B cell (primary cell): ENCODE measurements at regions not wholly inside any gene's neighbourhood (a gene's known extent, or its start where the extent isn't known, plus 50 kb on each side); places are given as distances from the start of the nearest gene placed in this dataset.

Experiments
- ATAC-seq: fragments of 200-7000 bp; cut with Tn5 transposase; one replicate; pipeline ENCODE4 v1.10.0; 2021; ENCODE audit warnings: low read depth, mild to moderate bottlenecking, moderate number of reproducible peaks, moderate library complexity
- CTCF ChIA-PET: fragments of 350-600 bp; sonication (Branson Sonifier 250); formaldehyde crosslinking; loops from one replicate; lab custom pipeline; 2021; ENCODE audit warnings: antibody characterized with exemption, inconsistent platforms; lab: Charles Lee
- POLR2A ChIA-PET: fragments of 350-600 bp; sonication (Branson Sonifier 250); formaldehyde crosslinking; loops from one replicate; lab custom pipeline; 2021; ENCODE audit warnings: antibody characterized with exemption; lab: Charles Lee
- DNase-seq: peaks from one replicate; pipeline ENCODE4 v3.0.0; 2013
- H2AFZ ChIP-seq: 2 replicates; pipeline ENCODE4 v1.6.1; 2012; ENCODE audit warnings: mild to moderate bottlenecking, low read depth, low read length; ENCODE audit not compliant: insufficient read depth, poor library complexity, severe bottlenecking
- H3K27ac ChIP-seq, 2 donors: 1 replicate in 1 of 2; 2 replicates in 1 of 2; pipeline ENCODE4 v1.5.1; 2012 to 2013; ENCODE audit warnings: low read length in 2 of 2, mild to moderate bottlenecking in 2 of 2, moderate library complexity in 1 of 2
- H3K27me3 ChIP-seq, 4 experiments: fragments of 200-600 bp in 1 of 4; sonication (generic) in 1 of 4; replicated peaks in 1 of 4; 1 replicate in 2 of 4; 2 replicates in 2 of 4; pipeline versions ENCODE4 v1.6.1 to v1.7.0; 2013 to 2016; ENCODE audit warnings: low read length in 3 of 4, mild to moderate bottlenecking in 2 of 4, mixed read lengths in 1 of 4, moderate library complexity in 1 of 4; ENCODE audit not compliant: insufficient read depth in 4 of 4, control insufficient read depth in 3 of 4; ENCODE audit errors: control extremely low read depth in 1 of 4
- H3K36me3 ChIP-seq, 2 experiments: replicated peaks in 1 of 2; 1 replicate in 1 of 2; 2 replicates in 1 of 2; pipeline versions ENCODE4 v1.6.1 to v1.7.1; 2013; ENCODE audit warnings: low read length in 1 of 2; ENCODE audit not compliant: insufficient read depth in 2 of 2, control insufficient read depth in 1 of 2; ENCODE audit errors: control extremely low read depth in 1 of 2, extremely low read depth in 1 of 2
- H3K4me1 ChIP-seq, 2 donors: fragments of 200-600 bp in 1 of 2; sonication (generic) in 1 of 2; 1 replicate in 1 of 2; 2 replicates in 1 of 2; pipeline versions ENCODE4 v1.5.1 to v1.6.1; 2013 to 2017; ENCODE audit warnings: low read length in 2 of 2; ENCODE audit not compliant: control insufficient read depth in 2 of 2, insufficient read depth in 2 of 2
- H3K4me2 ChIP-seq: replicated peaks from 2 replicates; pipeline ENCODE3; 2012; ENCODE audit warnings: mild to moderate bottlenecking, low read depth, low read length; ENCODE audit not compliant: poor library complexity, severe bottlenecking
- H3K4me3 ChIP-seq, 5 experiments: fragments of 200-600 bp in 1 of 5; sonication (generic) in 1 of 5; 1 replicate in 3 of 5; 2 replicates in 2 of 5; pipeline versions ENCODE4 v1.5.1 to v1.7.0; 2011 to 2016; ENCODE audit warnings: low read length in 4 of 5, mild to moderate bottlenecking in 4 of 5, low read depth in 2 of 5, control low read depth in 1 of 5, moderate library complexity in 1 of 5; ENCODE audit not compliant: insufficient read depth in 1 of 5; ENCODE audit errors: control extremely low read depth in 1 of 5, extremely low read depth in 1 of 5
- H3K79me2 ChIP-seq: fragments of 200-600 bp; sonication (generic); one replicate; pipeline ENCODE4 v1.6.0; 2016; ENCODE audit warnings: low read length; ENCODE audit not compliant: control insufficient read depth, insufficient read depth
- H3K9ac ChIP-seq: fragments of 200-600 bp; sonication (generic); 2 replicates; pipeline ENCODE4 v1.6.1; 2017; ENCODE audit warnings: mild to moderate bottlenecking, low read length, moderate library complexity
- H3K9me3 ChIP-seq, 3 donors: one replicate each; pipeline versions ENCODE4 v1.6.1 to v1.7.1; 2013; ENCODE audit warnings: low read length in 2 of 3; ENCODE audit not compliant: control insufficient read depth in 2 of 3, insufficient read depth in 1 of 3; ENCODE audit errors: control extremely low read depth in 1 of 3
- H4K20me1 ChIP-seq: 2 replicates; pipeline ENCODE4 v1.6.0; 2012; ENCODE audit warnings: mild to moderate bottlenecking, low read length; ENCODE audit not compliant: insufficient read depth, control insufficient read depth, poor library complexity, severe bottlenecking
- H3K27ac Mint-ChIP-seq: one replicate; pipeline ENCODE4 v1.8.0; 2021; ENCODE audit warnings: mixed read lengths
- H3K27me3 Mint-ChIP-seq: one replicate; pipeline ENCODE4 v1.8.0; 2021; ENCODE audit warnings: mixed read lengths
- H3K4me1 Mint-ChIP-seq: one replicate; pipeline ENCODE4 v1.8.0; 2021; ENCODE audit warnings: mixed read lengths
- H3K4me3 Mint-ChIP-seq: one replicate; pipeline ENCODE4 v1.8.0; 2021; ENCODE audit warnings: mixed read lengths
- H3K9me3 Mint-ChIP-seq: one replicate; pipeline ENCODE4 v1.8.0; 2022; ENCODE audit warnings: mixed read lengths; ENCODE audit not compliant: insufficient read depth
- CTCF ChIP-seq: fragments of 200-600 bp; IDR thresholded peaks from one replicate; pipeline ENCODE4 v1.8.0; 2022; ENCODE audit warnings: antibody characterized with exemption, mild to moderate bottlenecking
- EZH2 ChIP-seq: IDR thresholded peaks from 2 replicates; pipeline ENCODE4 v1.6.1; 2012; ENCODE audit warnings: borderline replicate concordance, low read depth, mild to moderate bottlenecking, moderate library complexity, low read length; ENCODE audit not compliant: insufficient read depth, poor library complexity, severe bottlenecking
- WGBS: methylation state at CpG from one replicate; pipeline ENCODE4 v1.1.5; 2013; ENCODE audit warnings: missing lambda C conversion rate; ENCODE audit not compliant: insufficient coverage; 5-methylcytosine and 5-hydroxymethylcytosine counted together
- intact Hi-C: fragments of 100-400 bp; cut with micrococcal nuclease; formaldehyde crosslinking; loops from one replicate; pipeline ENCODE4 v1.10.0; 2022

- no peak overlapping the region for H3K9ac ChIP-seq
- H2AFZ ChIP-seq: no peak overlapping the region
- no peak overlapping the region for H3K4me3 Mint-ChIP-seq
- H3K36me3 ChIP-seq: no peaks in the 10 kb centered on the region
- no peaks in the 10 kb centered on the region for H3K9me3 ChIP-seq
- intact Hi-C loops: no loop called here
- CTCF ChIA-PET: no interaction called here
- peaks cover 8% of the 10 kb centered on the region for H3K27me3 Mint-ChIP-seq
- H3K9me3 Mint-ChIP-seq: no peaks in the 10 kb centered on the region
- ATAC-seq (no peak), DNase-seq (no peak)
- no CpG with 5 or more reads among the region's 2 CpGs for WGBS
- no peaks in the 10 kb centered on the region for H3K4me1 ChIP-seq
- H3K27ac Mint-ChIP-seq: no peak overlapping the region
- H3K4me3 ChIP-seq: no peak overlapping the region
- H3K4me2 ChIP-seq: no peak overlapping the region
- H3K79me2 ChIP-seq: no peaks in the 10 kb centered on the region
- H3K27me3 ChIP-seq: no peaks in the 10 kb centered on the region
- H4K20me1 ChIP-seq: no peaks in the 10 kb centered on the region
- TF ChIP-seq CTCF (no peak), EZH2 (no peak)
- peaks cover 1% of the 10 kb centered on the region for H3K4me1 Mint-ChIP-seq
- H3K27ac ChIP-seq: no peak overlapping the region
- POLR2A ChIA-PET: no interaction called here
Measured at GRCh38 chr10:59560161-59560560, 149.5 kb downstream of the SLC16A9 start.

- H3K4me3 Mint-ChIP-seq: no peak overlapping the region
- 75% methylated on average over 3 of the region's 4 CpGs for WGBS
- H3K4me3 ChIP-seq: no peak overlapping the region
- H3K4me1 Mint-ChIP-seq: peaks cover 1% of the 10 kb centered on the region
- no peaks in the 10 kb centered on the region for H3K79me2 ChIP-seq
- H3K27ac Mint-ChIP-seq: no peak overlapping the region
- CTCF ChIA-PET: no interaction called here
- POLR2A ChIA-PET: no interaction called here
- H3K9me3 Mint-ChIP-seq: no peaks in the 10 kb centered on the region
- ATAC-seq (no peak), DNase-seq (no peak)
- H3K27me3 Mint-ChIP-seq: peaks cover 8% of the 10 kb centered on the region
- H3K9me3 ChIP-seq: no peaks in the 10 kb centered on the region
- H4K20me1 ChIP-seq: no peaks in the 10 kb centered on the region
- no peak overlapping the region for H2AFZ ChIP-seq
- intact Hi-C loops: no loop called here
- H3K27me3 ChIP-seq: no peaks in the 10 kb centered on the region
- no peak overlapping the region for H3K27ac ChIP-seq
- no peaks in the 10 kb centered on the region for H3K36me3 ChIP-seq
- H3K4me2 ChIP-seq: no peak overlapping the region
- no peak for TF ChIP-seq EZH2
- TF ChIP-seq CTCF: no peak
- H3K4me1 ChIP-seq: no peaks in the 10 kb centered on the region
- H3K9ac ChIP-seq: no peak overlapping the region
Measured at GRCh38 chr10:59558066-59558465, 151.6 kb downstream of the SLC16A9 start.
